Body of pancreas (tissue), 4 donors: ENCODE measurements at regions not wholly inside any gene's neighbourhood (a gene's known extent, or its start where the extent isn't known, plus 50 kb on each side); places are given as distances from the start of the nearest gene placed in this dataset.

Source experiments
- POLR2A ChIP-seq, 3 donors: fragments of 450-650 bp; IDR thresholded peaks; one replicate each; pipeline ENCODE4 v1.6.1; 2016; ENCODE audit warnings: antibody characterized with exemption in 3 of 3, mild to moderate bottlenecking in 2 of 3
- TF ChIP-seq, protein P1 (sequence below), 7 experiments: fragments of 450-650 bp in 4 of 7; fragments of 200-600 bp in 3 of 7; sonication (generic) in 3 of 7; IDR thresholded peaks; one replicate each; pipeline ENCODE4 v1.5.1; 2016 to 2019; ENCODE audit warnings: antibody characterized with exemption in 7 of 7

DNA sequence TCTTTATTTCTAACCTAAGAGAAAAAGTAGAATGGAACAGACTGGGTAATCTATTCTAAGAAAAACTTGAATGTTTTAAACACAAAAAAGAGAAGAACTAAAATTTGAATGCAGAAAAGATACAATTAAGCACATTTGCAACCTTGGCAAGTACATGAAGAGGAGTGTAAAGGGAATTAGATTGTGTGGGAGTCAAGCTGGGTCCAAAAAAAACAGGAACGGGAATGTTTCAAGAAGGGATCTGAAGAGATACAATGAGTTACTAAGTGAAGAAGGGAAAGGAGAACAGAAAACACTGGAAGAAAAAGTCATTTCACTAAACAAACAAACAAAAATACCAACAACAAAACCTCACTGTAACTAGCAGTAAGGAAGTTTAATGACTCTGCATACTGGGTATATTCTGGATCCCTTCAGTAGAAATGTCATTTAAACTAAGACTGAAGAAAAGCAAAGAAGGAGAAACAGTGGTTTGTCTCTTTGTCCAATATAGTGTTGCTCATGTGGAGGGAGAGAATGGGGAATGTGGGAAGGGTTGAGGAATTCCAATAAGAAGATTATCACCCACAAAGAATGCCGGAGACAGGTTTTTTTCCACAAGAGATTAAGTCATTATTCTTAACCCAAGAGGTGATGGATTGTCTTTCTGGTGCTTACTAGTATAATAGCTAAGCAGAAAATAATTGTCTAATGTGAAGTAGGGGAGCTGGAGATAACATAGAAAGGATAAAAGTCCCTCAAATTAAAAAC is 50.4 kb upstream of the PTPN13 start:
- TF ChIP-seq POLR2A (IDR thresholded peaks at IDR 0.05): no peak
- TF ChIP-seq, protein P1, sequence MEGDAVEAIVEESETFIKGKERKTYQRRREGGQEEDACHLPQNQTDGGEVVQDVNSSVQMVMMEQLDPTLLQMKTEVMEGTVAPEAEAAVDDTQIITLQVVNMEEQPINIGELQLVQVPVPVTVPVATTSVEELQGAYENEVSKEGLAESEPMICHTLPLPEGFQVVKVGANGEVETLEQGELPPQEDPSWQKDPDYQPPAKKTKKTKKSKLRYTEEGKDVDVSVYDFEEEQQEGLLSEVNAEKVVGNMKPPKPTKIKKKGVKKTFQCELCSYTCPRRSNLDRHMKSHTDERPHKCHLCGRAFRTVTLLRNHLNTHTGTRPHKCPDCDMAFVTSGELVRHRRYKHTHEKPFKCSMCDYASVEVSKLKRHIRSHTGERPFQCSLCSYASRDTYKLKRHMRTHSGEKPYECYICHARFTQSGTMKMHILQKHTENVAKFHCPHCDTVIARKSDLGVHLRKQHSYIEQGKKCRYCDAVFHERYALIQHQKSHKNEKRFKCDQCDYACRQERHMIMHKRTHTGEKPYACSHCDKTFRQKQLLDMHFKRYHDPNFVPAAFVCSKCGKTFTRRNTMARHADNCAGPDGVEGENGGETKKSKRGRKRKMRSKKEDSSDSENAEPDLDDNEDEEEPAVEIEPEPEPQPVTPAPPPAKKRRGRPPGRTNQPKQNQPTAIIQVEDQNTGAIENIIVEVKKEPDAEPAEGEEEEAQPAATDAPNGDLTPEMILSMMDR (IDR thresholded peaks at IDR 0.05): no peak
